ENCODE measurements at regions not wholly inside any gene's neighbourhood (a gene's known extent, or its start where the extent isn't known, plus 50 kb on each side); places are given as distances from the start of the nearest gene placed in this dataset.

GRCh38 chr4:115927382-115927781, 814.0 kb upstream of the NDST4 start:
- DNase-seq (ENCODE audit: low spot score): no peak

GRCh38 chr4:115923152-115923551, 809.7 kb upstream of the NDST4 start:
- no peak for DNase-seq (ENCODE audit: low spot score)

- no peak for DNase-seq (ENCODE audit: low spot score)
These were observed 807.2 kb upstream of the NDST4 start for GRCh38 chr4:115920637-115921036.

- DNase-seq (ENCODE audit: low spot score): no peak
These were observed 804.7 kb upstream of the NDST4 start for GRCh38 chr4:115918149-115918548.

GRCh38 chr4:115906428-115906827, 793.0 kb upstream of the NDST4 start:
- DNase-seq (ENCODE audit: low spot score): no peak

- DNase-seq (ENCODE audit: low spot score): no peak
These were observed 770.4 kb upstream of the NDST4 start for GRCh38 chr4:115883847-115884246.

GRCh38 chr4:115883231-115883630, 769.8 kb upstream of the NDST4 start:
- no peak for DNase-seq (ENCODE audit: low spot score)

GRCh38 chr4:115873048-115873447, 759.6 kb upstream of the NDST4 start:
- DNase-seq (ENCODE audit: low spot score): no peak

GRCh38 chr4:115871596-115871995, 758.2 kb upstream of the NDST4 start:
- no peak for DNase-seq (ENCODE audit: low spot score)

GRCh38 chr4:115866364-115866896, 753.0 kb upstream of the NDST4 start:
- DNase-seq (ENCODE audit: low spot score): no peak

- no peak for DNase-seq (ENCODE audit: low spot score)
These were observed 752.3 kb upstream of the NDST4 start for GRCh38 chr4:115865736-115866135.

GRCh38 chr4:115852767-115853091, 739.3 kb upstream of the NDST4 start:
- DNase-seq (ENCODE audit: low spot score): no peak

- DNase-seq (ENCODE audit: low spot score): peak; percentile 56
These were observed 738.7 kb upstream of the NDST4 start for GRCh38 chr4:115851918-115852766.

GRCh38 chr4:115850799-115851509, 737.5 kb upstream of the NDST4 start:
- no peak for DNase-seq (ENCODE audit: low spot score)

- DNase-seq (ENCODE audit: low spot score): no peak
These were observed 730.8 kb upstream of the NDST4 start for GRCh38 chr4:115844180-115844579.

GRCh38 chr4:115841871-115842270, 728.5 kb upstream of the NDST4 start:
- no peak for DNase-seq (ENCODE audit: low spot score)

- DNase-seq (ENCODE audit: low spot score): no peak
These were observed 721.0 kb upstream of the NDST4 start for GRCh38 chr4:115834441-115834840.

- no peak for DNase-seq (ENCODE audit: low spot score)
These were observed 711.2 kb upstream of the NDST4 start for GRCh38 chr4:115824630-115825029.

- no peak for DNase-seq (ENCODE audit: low spot score)
These were observed 690.4 kb upstream of the NDST4 start for GRCh38 chr4:115803825-115804224.

- no peak for DNase-seq (ENCODE audit: low spot score)
These were observed 677.4 kb upstream of the NDST4 start for GRCh38 chr4:115790812-115791211.

GRCh38 chr4:115781528-115782146, 668.2 kb upstream of the NDST4 start:
- peak; percentile 59 for DNase-seq (ENCODE audit: low spot score)

- DNase-seq (ENCODE audit: low spot score): no peak
These were observed 667.4 kb upstream of the NDST4 start for GRCh38 chr4:115780835-115781234.

GRCh38 chr4:115780268-115780667, 666.8 kb upstream of the NDST4 start:
- DNase-seq (ENCODE audit: low spot score): no peak
